Tibial nerve (tissue), 3 donors: ENCODE measurements at regions not wholly inside any gene's neighbourhood (a gene's known extent, or its start where the extent isn't known, plus 50 kb on each side); places are given as distances from the start of the nearest gene placed in this dataset.

ENCODE experiments used
- CTCF ChIP-seq, 5 experiments: fragments of 200-600 bp in 3 of 5; fragments of 450-650 bp in 2 of 5; sonication (generic) in 3 of 5; IDR thresholded peaks; one replicate each; pipeline ENCODE4 v1.5.1; 2016 to 2019; ENCODE audit warnings: antibody characterized with exemption in 5 of 5, mild to moderate bottlenecking in 3 of 5, moderate library complexity in 2 of 5
- POLR2A ChIP-seq, 2 donors: fragments of 450-650 bp; IDR thresholded peaks; one replicate each; pipeline ENCODE4 v1.6.1; 2017; ENCODE audit warnings: antibody characterized with exemption in 2 of 2, mild to moderate bottlenecking in 2 of 2, moderate library complexity in 2 of 2

- no peak for TF ChIP-seq POLR2A (IDR thresholded peaks at IDR 0.05)
- TF ChIP-seq CTCF (IDR thresholded peaks at IDR 0.05), result no peak
Observed at GRCh38 chr1:14109276-14109635, 409.3 kb downstream of the PRDM2 start.
